ENCODE measurements at regions not wholly inside any gene's neighbourhood (a gene's known extent, or its start where the extent isn't known, plus 50 kb on each side); places are given as distances from the start of the nearest gene placed in this dataset.

- TF ChIP-seq CTCF (IDR thresholded peaks at IDR 0.05) (no peak), POLR2A (IDR thresholded peaks at IDR 0.05) (no peak)
Observed at GRCh38 chr1:98393719-98394118, 267.8 kb upstream of the SNX7 start.

Data from body of pancreas (tissue), 4 donors.